WTC11 (cell line): ENCODE measurements at regions not wholly inside any gene's neighbourhood (a gene's known extent, or its start where the extent isn't known, plus 50 kb on each side); places are given as distances from the start of the nearest gene placed in this dataset.

Source experiments
- ATAC-seq: fragments of 200-7000 bp; cut with Tn5 transposase; 2 replicates; pipeline ENCODE4 v1.10.0; 2021; ENCODE audit warnings: mild to moderate bottlenecking, moderate library complexity
- CTCF ChIA-PET: fragments of 300-600 bp; sonication (Branson Sonifier 250); formaldehyde crosslinking; loops from one replicate; lab custom pipeline; 2021; ENCODE audit warnings: antibody characterized with exemption; lab: Charles Lee
- POLR2A ChIA-PET: fragments of 350-600 bp; sonication (Branson Sonifier 250); formaldehyde crosslinking; loops from one replicate; lab custom pipeline; 2021; ENCODE audit warnings: antibody characterized with exemption; lab: Charles Lee
- DNase-seq: peaks from one replicate; pipeline ENCODE4 v3.0.0; 2021; ENCODE audit warnings: low spot score
- H3K27ac Mint-ChIP-seq: 2 replicates; pipeline ENCODE4 v1.8.0; 2021; ENCODE audit warnings: mixed read lengths
- H3K27me3 Mint-ChIP-seq: 2 replicates; pipeline ENCODE4 v1.8.0; 2021; ENCODE audit warnings: low read depth, mild to moderate bottlenecking, moderate library complexity, mixed read lengths
- H3K36me3 Mint-ChIP-seq: 2 replicates; pipeline ENCODE4 v1.8.0; 2021; ENCODE audit warnings: mixed read lengths
- H3K4me1 Mint-ChIP-seq: 2 replicates; pipeline ENCODE4 v1.8.0; 2022; ENCODE audit warnings: mixed read lengths
- H3K4me3 Mint-ChIP-seq: 2 replicates; pipeline ENCODE4 v1.8.0; 2021; ENCODE audit warnings: mild to moderate bottlenecking, moderate library complexity, mixed read lengths
- H3K9me3 Mint-ChIP-seq: 2 replicates; pipeline ENCODE4 v1.8.0; 2021; ENCODE audit warnings: mixed read lengths
- AR ChIP-seq: fragments of 250-450 bp; sonication (Bioruptor Pico); IDR thresholded peaks from 2 replicates; pipeline ENCODE4 v1.9.0; 2021; ENCODE audit warnings: mild to moderate bottlenecking
- ATF1 ChIP-seq: sonication (generic); formaldehyde crosslinking; IDR thresholded peaks from 2 replicates; pipeline ENCODE4 v1.8.1; 2023; ENCODE audit warnings: mild to moderate bottlenecking, moderate library complexity, missing genetic modification reagents
- CTCF ChIP-seq: fragments of 200-600 bp; IDR thresholded peaks from 2 replicates; pipeline ENCODE4 v1.8.0; 2022; ENCODE audit warnings: antibody characterized with exemption
- E2F5 ChIP-seq: sonication (generic); formaldehyde crosslinking; IDR thresholded peaks from 2 replicates; pipeline ENCODE4 v1.8.1; 2022; ENCODE audit warnings: mild to moderate bottlenecking, moderate library complexity, missing genetic modification reagents
- GABPB1 ChIP-seq: sonication (generic); formaldehyde crosslinking; IDR thresholded peaks from 2 replicates; pipeline ENCODE4 v1.8.1; 2023; ENCODE audit warnings: mild to moderate bottlenecking, missing genetic modification reagents
- KAT7 ChIP-seq: sonication (generic); formaldehyde crosslinking; IDR thresholded peaks from 2 replicates; pipeline ENCODE4 v1.8.1; 2023; ENCODE audit warnings: missing genetic modification reagents, mild to moderate bottlenecking, borderline replicate concordance
- MAX ChIP-seq: sonication (generic); formaldehyde crosslinking; IDR thresholded peaks from 2 replicates; pipeline ENCODE4 v1.8.0; 2022; ENCODE audit warnings: mild to moderate bottlenecking, missing genetic modification reagents
- NR1H2 ChIP-seq: sonication (generic); formaldehyde crosslinking; IDR thresholded peaks from 2 replicates; pipeline ENCODE4 v1.9.0; 2021; ENCODE audit warnings: mild to moderate bottlenecking, moderate library complexity, missing genetic modification reagents
- RELA ChIP-seq: sonication (generic); formaldehyde crosslinking; IDR thresholded peaks from 2 replicates; pipeline ENCODE4 v1.8.1; 2022; ENCODE audit warnings: missing genetic modification reagents, mild to moderate bottlenecking, borderline replicate concordance
- STAT6 ChIP-seq: sonication (generic); formaldehyde crosslinking; conservative IDR thresholded peaks from 2 replicates; pipeline ENCODE4 v1.8.1; 2023; ENCODE audit warnings: mild to moderate bottlenecking, low read depth, missing genetic modification reagents, moderate library complexity
- USF2 ChIP-seq: sonication (generic); formaldehyde crosslinking; IDR thresholded peaks from 2 replicates; pipeline ENCODE4 v1.8.1; 2023; ENCODE audit warnings: mild to moderate bottlenecking, missing genetic modification reagents, moderate library complexity
- ZBTB43 ChIP-seq: sonication (generic); formaldehyde crosslinking; IDR thresholded peaks from 2 replicates; pipeline ENCODE4 v1.8.1; 2023; ENCODE audit warnings: mild to moderate bottlenecking, missing genetic modification reagents
- ZNF281 ChIP-seq: sonication (generic); formaldehyde crosslinking; IDR thresholded peaks from 2 replicates; pipeline ENCODE4 v1.8.0; 2023; ENCODE audit warnings: mild to moderate bottlenecking, missing genetic modification reagents
- ZNF416 ChIP-seq: fragments of 250-450 bp; sonication (Bioruptor Pico); IDR thresholded peaks from 2 replicates; pipeline ENCODE4 v1.9.0; 2021; ENCODE audit warnings: mild to moderate bottlenecking, inconsistent platforms
- ZNF425 ChIP-seq: fragments of 250-450 bp; sonication (Bioruptor Pico); conservative IDR thresholded peaks from 2 replicates; pipeline ENCODE4 v1.9.0; 2021; ENCODE audit warnings: mild to moderate bottlenecking
- ZNF671 ChIP-seq: fragments of 250-450 bp; sonication (Bioruptor Pico); IDR thresholded peaks from 2 replicates; pipeline ENCODE4 v1.8.0; 2021; ENCODE audit warnings: mild to moderate bottlenecking
- ZSCAN18 ChIP-seq: fragments of 250-450 bp; sonication (Bioruptor Pico); IDR thresholded peaks from 2 replicates; pipeline ENCODE4 v2.1.2; 2022; ENCODE audit warnings: mild to moderate bottlenecking, moderate library complexity

GRCh38 chr4:73317092-73317491 lies 58.5 kb upstream of the ANKRD17 start:
- no peak overlapping the region for H3K4me3 Mint-ChIP-seq
- ATAC-seq (no peak), DNase-seq (no peak)
- H3K27ac Mint-ChIP-seq, result no peak overlapping the region
- no peaks in the 10 kb centered on the region for H3K4me1 Mint-ChIP-seq
- TF ChIP-seq CTCF (no peak), MAX (CRISPR knock-in tag) (no peak), ZNF671 (CRISPR knock-in tag) (no peak), ZNF281 (CRISPR knock-in tag) (no peak), USF2 (CRISPR knock-in tag) (no peak), NR1H2 (CRISPR knock-in tag) (no peak), ZNF416 (CRISPR knock-in tag) (no peak), AR (CRISPR knock-in tag) (no peak), ZSCAN18 (CRISPR knock-in tag) (no peak), GABPB1 (CRISPR knock-in tag) (no peak), ATF1 (CRISPR knock-in tag) (no peak), E2F5 (CRISPR knock-in tag) (no peak), STAT6 (CRISPR knock-in tag) (no peak), RELA (CRISPR knock-in tag) (no peak), ZNF425 (no peak), KAT7 (CRISPR knock-in tag) (no peak), ZBTB43 (no peak)
- peaks cover 28% of the 10 kb centered on the region for H3K36me3 Mint-ChIP-seq
- ChIA-PET CTCF (no interaction called here), POLR2A (no interaction called here)
- peaks cover 9% of the 10 kb centered on the region for H3K27me3 Mint-ChIP-seq
- H3K9me3 Mint-ChIP-seq, result peaks cover 35% of the 10 kb centered on the region
